ENCODE measurements at regions not wholly inside any gene's neighbourhood (a gene's known extent, or its start where the extent isn't known, plus 50 kb on each side); places are given as distances from the start of the nearest gene placed in this dataset.

DNA sequence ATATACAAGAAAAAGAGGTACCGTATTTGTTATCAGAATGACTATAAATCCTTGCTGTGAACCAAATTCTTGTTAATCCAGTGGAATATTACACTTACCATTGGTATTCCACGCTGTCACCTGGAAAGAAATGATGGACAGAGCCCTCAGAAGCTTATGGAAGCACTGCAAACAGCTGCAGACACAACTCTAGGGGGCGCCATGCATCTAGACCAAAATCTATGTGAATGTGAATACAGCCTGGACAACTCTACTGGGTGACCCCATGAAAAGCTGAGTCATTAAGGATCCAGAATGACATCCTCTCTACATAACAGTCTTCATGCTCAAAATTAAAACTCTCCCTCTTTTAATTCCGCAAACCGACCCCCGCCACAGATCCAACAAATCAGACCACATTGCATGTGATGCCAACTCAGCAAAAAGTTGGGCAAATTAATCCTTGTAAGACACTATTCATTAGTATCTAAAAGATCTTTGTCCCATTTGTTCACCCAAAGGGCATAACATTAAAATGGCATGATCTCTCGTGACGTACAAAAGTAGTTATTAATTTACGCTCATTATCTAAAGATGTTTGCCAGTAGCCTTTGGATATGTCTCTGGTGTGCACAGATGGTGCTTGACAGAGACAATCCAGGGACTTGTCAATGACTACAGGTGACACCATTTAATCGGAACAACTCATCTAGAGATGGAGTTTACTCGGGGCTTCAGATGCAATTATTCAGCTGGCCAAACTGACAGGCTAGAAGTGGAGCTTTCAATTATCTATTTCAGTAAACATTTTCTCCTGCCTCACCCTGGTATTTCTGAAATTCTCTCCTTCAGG lies 552.7 kb upstream of the PSMD7 start:
- DNase-seq (ENCODE audit: low spot score), result no peak

DNA sequence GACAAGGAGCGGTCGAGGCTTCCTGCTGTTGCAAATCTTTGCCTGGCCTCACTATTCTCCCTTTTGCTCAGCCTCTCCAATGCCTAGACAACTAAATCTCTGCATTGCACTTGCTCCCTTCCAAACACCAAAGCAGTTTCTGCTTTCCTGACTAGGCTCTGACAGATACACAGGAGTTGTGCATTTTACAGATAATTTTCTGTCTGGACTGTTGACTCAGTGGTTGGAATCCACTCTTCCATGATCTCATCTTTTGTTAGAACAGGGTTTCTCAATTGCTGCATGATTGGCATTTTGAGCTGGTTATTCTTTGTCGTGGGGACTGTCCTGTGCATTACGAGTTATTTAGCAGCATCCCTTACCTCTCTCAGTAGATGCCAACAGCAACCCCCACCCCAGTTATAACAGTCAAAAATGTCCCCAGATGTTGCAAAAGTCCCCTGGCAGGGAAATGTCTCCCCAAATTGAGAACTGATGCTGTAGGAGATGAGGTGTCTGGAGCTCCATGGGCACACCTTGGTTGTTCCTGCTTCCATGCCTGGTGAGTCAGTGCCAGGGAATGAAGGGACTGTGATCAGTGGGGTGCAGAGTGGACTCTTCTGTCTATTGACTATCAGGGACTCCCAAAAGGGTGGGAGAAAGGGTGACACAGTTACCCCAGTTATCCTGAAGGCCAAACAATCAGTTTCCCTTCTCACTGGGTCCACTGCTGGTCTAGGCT lies 557.4 kb upstream of the PSMD7 start:
- DNase-seq (ENCODE audit: low spot score), result no peak

DNA sequence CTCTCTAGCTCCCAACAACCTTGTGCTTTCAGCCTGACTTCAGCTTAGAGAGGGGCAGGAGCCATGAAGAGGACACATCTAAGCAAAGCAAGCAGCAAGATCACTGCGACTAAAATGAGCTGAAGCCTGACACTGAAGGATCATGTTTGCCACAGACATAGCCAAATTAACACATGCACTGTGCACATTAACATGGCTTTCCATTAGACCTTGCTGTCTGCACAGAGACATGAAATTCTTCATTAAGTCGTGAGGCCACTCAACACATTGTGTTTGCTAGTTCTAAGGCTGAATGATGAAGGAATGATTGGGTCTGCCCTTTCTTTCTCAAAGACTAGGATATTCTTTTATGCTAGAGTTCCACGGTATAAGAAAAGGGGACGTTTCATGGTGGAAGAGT lies 558.3 kb upstream of the PSMD7 start:
- no peak for DNase-seq (ENCODE audit: low spot score)

DNA sequence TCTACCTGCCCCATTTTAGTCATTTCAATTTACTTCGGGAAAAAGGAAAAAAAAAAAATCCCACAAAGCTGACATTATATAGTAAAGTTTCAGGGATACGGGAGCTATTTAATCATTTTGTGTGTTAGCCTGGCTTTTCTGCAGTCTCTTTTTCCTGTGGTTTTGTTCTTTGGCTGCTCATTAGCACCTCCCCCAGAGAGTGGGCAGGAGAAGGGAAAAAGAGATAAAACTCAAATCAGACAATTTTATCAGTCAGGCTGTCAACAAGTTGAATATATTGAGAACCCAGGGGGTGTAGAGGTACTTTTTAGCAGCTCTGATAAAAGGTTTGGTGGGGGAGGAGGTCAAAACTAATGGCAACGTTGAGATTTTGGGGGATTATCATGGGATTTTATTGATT lies 559.0 kb upstream of the PSMD7 start:
- DNase-seq (ENCODE audit: low spot score), result no peak

DNA sequence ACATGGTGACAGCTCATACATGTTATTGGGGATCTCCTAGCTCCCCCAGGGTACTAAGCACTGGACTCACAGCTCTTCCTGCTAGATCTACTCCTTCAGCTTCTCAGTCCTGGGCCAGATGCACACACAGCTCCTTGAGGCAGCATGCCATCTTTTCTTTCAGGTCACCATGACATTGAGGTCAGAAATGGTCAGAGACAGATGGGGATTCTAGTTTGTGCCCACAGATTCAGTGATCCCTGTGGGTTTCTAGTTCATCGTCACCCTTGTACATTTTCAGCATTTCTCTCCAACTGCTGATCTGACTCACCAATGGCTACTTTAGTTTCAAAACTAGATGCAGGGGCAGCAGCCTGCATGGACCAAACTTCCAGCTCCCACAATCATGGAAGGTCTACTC lies 560.7 kb upstream of the PSMD7 start:
- DNase-seq (ENCODE audit: low spot score), result no peak

DNA sequence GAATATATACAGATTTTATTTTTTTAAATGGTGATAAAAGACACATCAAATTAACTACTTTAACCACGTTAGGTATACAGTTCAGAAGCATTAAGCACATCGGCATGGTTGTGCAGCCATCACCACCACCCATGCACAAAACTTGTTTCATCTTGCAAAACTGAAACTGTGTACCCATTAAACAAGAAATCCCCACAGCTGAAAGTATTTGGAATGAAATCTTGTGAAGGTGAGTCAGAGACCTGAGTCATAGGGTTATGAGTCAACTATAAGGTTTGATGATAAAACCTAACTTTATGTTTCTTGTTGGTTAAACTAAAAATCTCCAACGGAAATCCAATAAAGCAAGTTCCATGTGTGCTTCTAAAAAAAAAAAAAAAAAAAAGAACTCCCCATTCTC lies 561.6 kb upstream of the PSMD7 start:
- peak; percentile 35 for DNase-seq (ENCODE audit: low spot score)

DNA sequence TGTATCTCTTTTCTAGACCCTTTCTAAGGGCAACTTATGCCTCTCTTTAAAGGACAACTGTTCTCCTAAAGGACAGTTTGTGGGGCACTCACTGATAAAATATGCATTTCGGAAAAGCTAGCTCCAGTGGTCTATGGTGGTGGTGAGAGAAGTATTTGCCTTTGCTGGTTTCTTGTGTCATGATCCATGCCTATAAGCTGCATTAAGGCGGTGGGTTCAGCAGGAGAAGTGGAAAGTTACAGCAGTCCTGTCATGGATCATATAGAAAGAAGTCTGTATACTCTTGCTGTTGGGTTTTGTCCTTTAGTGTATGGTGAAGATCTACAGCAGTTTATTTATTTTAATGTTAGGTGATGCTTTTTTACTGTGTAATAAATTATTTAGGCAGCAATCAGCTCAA lies 563.9 kb upstream of the PSMD7 start:
- no peak for DNase-seq (ENCODE audit: low spot score)

DNA sequence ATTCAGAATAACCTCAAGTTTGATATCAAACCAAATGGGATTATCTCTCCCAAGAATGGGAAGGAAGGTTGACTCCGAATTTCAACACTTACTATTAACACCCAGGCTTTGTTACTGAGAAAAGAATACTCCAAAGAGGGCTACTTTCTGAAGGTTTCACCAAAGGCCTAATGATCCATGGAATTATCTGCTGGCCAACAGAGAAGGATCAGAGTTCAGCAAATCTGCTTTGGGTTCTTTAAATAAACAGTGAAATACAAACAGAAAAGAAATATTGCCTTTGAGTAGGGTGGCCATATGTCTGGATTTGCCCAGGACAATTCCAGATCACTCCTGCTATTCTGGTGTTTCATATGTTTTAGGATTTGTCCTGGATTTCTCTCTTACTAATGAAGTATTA lies 564.5 kb upstream of the PSMD7 start:
- no peak for DNase-seq (ENCODE audit: low spot score)

DNA sequence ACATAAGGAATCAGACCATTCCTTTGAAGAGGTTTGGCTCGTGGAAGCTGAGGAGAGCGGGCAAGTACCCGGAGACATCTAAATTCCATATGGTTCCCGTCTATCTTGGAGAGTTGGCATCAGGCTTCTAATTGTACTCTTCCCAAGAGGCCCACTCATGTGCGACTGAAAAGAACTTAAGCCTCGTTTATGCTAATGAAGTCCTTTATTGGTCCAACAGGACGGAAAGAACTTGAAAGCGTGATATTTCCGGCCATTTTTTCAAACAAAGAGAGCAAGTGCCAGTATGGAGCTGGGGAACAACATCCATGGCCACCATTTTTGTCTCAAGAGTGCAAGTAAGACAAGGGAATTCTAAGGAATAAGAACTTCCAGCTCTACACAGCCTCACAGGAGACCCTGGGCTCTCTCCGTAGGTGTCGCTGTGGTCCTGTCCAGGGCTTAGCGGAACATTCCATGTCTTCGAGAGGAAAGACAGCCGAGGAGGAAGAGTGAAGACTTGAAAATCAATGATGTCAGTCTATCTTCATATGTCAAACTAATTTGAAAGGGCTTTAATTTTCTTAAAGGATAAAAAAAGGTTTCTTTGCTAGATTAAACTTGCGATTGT lies 566.0 kb upstream of the PSMD7 start:
- no peak for DNase-seq (ENCODE audit: low spot score)

DNA sequence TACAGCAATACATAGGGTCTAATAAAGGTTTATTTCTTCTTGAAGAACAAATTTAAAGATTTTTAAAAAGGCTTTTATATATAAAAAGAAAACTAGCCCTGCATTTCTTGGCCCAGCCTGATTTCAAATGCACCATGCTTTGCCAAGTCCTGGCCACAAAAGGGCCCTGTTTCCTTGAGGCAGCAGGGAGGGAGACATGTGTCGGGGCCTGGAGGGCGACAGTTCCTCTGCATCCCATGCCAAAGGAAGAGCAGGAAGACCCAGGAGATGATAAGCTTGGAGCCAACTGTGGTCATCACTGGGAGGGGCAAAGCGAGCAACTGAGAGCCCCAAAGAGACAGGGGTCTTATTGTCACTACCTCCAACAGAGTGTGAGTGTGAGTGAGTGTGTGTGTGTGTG lies 571.5 kb upstream of the PSMD7 start:
- DNase-seq (ENCODE audit: low spot score), result no peak

DNA sequence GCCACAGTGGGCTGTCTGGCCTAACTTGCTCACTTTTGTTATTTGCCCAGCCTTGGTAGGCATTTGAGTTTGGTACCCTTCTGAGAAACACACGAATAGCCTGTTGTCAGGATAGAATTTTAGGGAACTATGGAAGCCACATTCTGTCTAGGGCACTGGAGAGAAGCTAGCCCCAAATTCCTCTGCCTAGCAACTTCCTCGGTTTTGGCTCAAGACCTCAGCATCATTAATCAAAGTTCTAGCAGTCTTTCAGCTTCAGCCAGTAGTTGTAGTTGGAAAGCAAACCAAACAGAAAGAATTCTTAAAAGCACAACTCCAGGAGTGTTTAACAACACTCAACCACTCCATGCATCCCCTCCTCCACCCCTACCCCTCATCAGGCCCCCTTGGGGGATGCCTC lies 572.1 kb upstream of the PSMD7 start:
- DNase-seq (ENCODE audit: low spot score), result no peak

DNA sequence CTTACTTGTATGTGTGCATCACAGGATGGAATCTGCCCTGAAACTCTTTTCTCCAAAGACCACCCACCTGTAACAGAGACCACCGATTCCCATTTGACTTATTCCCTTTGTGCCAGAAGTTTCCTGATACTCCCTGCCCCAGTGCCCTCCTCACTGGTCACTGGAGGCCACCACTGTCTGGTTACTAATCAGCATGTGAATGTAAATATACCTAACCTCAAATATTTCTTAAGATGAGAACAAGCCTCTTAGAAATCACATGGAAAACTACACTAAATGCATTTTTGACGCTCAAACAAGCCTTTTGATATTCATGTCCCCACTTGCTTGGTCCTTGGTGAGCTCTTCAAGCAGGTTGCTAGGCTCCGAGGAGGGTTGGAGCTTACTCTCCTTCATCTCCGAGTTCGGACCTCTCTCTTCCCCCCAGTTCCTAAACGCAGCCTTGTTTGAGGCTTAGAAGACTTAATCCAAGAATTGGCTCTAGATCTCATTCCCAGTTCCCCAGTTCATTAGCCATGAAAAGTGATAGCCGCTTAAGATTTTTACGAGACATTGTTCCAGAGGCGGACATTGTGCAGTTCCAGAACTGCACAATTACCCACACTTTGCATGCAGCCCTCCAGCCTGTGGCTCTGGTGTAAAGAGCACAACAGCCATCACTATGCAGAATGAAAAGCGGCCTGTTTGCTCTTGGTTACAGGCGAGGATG lies 579.2 kb upstream of the PSMD7 start:
- DNase-seq (ENCODE audit: low spot score), result no peak

DNA sequence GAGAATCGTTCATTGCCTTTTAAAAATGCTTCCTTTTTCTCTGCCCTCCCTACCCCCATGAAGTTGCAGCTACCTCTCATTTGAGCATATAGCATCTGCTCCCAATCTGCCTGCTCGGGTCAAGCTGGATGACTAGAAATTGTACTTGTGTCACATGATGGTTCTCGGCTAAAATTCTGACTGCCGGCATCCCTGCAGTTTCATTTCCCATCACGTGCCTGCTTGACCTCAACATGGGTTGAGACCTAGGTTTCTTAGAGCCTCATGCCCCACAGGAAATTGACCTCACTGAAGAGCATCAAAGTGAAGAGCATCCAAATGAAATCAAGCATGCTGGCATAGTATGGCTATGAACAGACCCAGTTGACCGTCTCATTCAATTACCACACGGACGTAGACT lies 581.6 kb upstream of the PSMD7 start:
- DNase-seq (ENCODE audit: low spot score), result no peak

DNA sequence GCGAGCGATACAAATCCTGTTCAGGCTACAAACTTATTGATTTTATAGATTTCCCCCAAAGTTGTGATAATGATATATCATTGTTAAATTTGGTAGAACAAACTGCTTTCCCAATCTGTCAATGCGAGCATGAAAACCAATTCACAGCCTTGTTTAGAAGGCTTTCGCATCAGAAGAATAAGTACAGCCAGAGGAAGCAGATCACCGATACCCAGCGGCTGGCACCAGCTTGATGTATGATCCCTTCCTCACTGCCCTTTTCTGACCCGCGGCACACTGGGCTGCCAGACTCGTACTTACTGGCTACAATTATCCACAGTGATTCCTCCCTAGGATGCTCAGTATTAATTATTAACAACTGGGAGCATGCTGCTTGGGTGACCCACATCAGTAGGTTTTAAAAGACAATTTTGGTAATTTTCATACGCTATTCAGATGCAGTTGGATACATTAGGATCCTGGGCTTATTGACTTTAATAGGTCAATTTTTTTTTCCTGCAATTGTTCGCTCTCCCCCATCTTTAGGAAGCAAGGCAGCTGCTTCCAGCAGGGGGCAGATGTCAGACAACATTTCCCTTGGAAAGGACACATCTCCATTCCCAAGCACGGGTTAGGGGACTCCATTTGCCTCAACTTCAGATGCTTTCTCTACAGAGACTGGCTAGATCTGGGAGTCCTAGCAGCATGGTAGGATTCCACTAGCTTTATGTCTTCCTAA lies 582.7 kb upstream of the PSMD7 start:
- DNase-seq (ENCODE audit: low spot score), result no peak

DNA sequence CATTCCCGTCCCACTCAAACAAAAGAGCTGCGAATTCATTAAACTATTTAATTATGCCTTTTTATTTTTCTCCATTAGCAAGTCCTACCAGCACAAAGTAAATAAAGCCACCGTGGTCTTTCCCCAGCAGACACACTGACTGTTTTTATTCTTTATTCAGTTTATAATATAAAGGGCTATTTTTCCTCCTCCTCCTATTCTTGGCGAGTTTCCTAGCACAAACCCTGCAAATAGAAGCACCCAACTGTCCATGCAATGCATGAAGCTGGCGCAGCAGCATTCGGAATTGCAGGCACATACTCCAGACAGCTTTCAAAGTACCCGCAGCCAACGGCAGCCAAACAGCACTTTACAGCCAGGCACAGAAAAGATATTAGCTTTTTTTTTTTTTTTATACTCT lies 583.4 kb upstream of the PSMD7 start:
- DNase-seq (ENCODE audit: low spot score), result no peak

DNA sequence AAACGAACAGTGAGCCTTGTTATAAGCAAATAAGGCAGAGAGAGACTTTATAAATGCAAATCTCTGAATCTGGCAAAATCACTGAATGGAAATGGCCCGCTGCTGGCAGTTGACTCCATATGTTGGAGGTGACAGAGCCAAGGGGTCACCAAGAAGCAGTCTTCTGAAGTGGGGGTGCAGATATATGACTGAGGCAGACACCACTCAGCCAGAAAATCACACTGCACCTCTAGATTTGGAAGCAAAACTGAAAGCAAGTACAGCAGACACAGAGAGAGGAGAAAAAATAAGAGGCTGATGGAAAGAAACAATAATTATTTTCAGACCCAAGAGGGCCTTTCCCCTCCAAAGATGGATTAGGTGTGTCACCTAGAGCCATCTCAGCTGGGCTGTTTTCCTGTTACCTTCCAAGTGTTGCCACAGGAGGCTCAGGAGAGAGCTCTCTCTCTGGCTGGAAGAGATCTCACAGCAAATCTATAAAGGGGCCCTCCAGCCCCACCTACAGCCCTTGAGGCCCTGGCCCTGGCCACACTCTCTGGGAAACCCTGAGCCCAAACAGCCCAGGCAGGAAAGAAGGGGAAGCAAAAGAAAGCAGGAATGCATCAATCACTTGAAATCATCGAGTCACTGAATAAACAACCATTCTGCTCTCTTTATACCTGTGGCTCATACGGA lies 585.1 kb upstream of the PSMD7 start:
- DNase-seq (ENCODE audit: low spot score), result no peak

DNA sequence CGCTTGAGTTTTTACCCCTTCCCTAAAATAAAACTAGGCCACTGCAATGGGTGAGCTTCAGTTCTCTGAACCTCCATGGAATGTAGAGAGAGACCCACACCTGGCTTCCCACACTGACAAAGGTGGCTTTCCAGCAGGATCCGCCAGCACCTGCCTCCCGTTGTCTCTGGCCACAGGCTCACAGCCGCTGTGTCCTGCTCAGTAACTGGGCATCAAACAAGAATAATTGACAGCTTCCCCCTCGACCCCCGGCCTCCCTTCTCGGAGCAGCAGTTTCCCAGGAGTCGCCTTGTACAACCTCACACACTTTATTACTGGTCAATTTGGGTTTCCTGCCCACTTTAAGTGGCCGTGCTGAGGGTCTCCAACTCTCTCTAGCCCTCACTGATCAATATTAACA lies 586.1 kb upstream of the PSMD7 start:
- DNase-seq (ENCODE audit: low spot score), result no peak

DNA sequence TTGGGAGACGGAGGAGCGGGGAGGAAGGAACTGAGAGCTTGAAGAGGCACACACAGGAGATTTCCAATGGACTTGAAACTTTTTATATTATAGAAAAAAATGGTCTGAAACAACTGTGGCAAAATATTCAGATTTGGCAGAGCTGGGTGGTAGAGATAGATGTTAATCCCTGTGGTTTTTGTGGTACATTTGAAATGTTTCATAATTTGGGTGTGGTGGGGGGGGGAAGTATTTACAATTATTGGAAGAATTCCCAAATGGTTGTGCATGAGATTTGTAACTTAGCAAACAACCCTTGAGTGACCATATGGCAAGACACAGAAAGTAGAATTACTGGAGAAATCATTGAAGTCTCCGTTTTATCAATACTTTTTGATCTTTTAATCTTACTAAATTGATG lies 588.8 kb upstream of the PSMD7 start:
- DNase-seq (ENCODE audit: low spot score), result no peak

DNA sequence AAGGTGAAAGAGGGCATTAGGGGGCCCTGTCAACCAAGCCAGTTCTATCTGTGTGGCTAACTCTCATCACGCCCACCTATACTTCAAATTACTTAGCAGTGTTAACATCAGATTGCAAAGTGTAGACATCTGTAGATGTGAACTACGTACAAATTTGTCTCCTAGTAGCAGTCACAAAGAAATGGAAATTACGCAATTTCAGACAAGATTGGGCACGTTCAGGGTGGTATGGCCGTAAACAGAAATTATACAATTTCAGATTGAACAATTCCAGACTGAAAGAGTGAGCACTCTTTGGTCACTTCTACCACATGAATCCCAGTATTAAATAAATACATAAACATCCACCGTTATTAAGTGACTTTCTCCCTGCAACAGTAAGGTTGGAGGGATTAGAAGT lies 592.7 kb upstream of the PSMD7 start:
- no peak for DNase-seq (ENCODE audit: low spot score)

DNA sequence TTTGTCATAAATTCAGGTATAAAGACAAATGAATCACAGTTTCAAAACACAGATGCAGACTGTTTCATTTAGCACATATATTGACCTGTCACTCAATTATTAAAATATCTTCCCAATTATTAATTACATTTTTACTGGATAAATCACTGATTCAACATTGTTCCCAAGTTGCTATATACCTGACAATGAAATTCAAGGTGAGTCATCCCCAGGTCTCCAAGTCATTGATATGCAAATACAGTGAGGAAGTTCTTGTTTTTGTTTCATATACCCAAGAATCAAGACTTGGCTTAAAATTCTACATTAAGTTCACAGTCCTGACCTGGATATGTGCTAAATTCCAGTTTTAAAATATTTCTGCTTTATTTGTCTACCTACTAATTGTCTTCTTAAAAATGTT lies 599.3 kb upstream of the PSMD7 start:
- DNase-seq (ENCODE audit: low spot score), result no peak

DNA sequence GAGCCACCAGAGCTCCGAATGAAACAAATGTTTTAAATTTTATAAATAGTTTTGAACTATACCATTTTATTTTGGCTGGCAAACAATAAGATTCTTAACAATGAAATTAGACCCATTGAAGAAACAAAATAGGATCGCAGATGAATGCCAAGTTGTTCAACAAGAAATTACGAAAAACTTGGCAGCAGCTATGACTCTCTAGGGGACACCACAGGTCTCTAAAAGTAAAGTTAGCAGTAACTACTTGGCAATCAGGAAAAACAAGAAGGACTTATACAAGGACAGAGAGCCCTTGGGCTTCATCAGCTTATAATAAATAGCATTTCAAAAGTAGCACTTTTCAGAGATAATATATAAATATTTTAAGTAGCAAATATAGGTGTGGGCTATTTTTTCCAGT lies 603.8 kb upstream of the PSMD7 start:
- no peak for DNase-seq (ENCODE audit: low spot score)

DNA sequence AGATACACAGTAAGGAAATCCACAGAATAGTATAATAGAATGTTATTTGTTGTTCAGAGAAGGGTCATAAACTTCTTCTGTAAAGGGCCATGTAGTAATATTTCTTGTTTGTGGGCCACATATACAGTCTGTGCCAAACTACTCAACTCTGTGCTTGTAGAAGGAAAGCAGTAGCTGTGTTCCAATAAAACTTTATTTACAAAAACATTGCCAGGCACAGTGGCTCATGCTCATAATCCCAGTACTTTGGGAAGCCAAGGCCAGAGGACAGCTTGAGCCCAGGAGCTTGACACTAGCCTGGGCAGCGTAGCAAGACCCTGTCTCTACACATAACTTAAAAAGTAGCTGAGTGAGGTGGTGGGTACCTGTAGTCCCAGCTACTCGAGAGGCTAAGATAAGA lies 612.8 kb upstream of the PSMD7 start:
- DNase-seq (ENCODE audit: low spot score), result no peak
